GM23338 (cell line): ENCODE measurements at regions not wholly inside any gene's neighbourhood (a gene's known extent, or its start where the extent isn't known, plus 50 kb on each side); places are given as distances from the start of the nearest gene placed in this dataset.

Experiments
- CREB1 ChIP-seq: fragments of 250-450 bp; sonication (Bioruptor Pico); IDR thresholded peaks from 2 replicates; pipeline ENCODE4 v1.5.0; 2020; ENCODE audit warnings: low read depth, mild to moderate bottlenecking, moderate library complexity
- CTCF ChIP-seq, 2 experiments: fragments of 200-600 bp in 1 of 2; sonication (generic) in 1 of 2; conservative IDR thresholded peaks; 2 replicates each; pipeline versions ENCODE4 v1.5.1 to v1.6.1; 2016 to 2017; ENCODE audit warnings: antibody characterized with exemption in 2 of 2, low read depth in 2 of 2, mild to moderate bottlenecking in 2 of 2, moderate library complexity in 1 of 2
- ETS1 ChIP-seq: IDR thresholded peaks from 2 replicates; pipeline ENCODE4 v1.6.1; 2016; ENCODE audit warnings: antibody characterized with exemption
- EZH2phosphoT487 ChIP-seq: fragments of 200-600 bp; sonication (generic); IDR thresholded peaks from one replicate; pipeline ENCODE4 v1.8.1; 2018; ENCODE audit warnings: antibody characterized with exemption; ENCODE audit not compliant: unreplicated experiment
- JUNB ChIP-seq: IDR thresholded peaks from one replicate; pipeline ENCODE4 v1.6.1; 2016; ENCODE audit warnings: antibody characterized with exemption; ENCODE audit not compliant: unreplicated experiment

- no peak for TF ChIP-seq CTCF (conservative IDR thresholded peaks at IDR 0.05; ENCODE audit: low read depth in 2 of 2)
- no peak for TF ChIP-seq EZH2phosphoT487
- no peak for TF ChIP-seq JUNB
- no peak for TF ChIP-seq ETS1
- no peak for TF ChIP-seq CREB1 (CRISPR knock-in tag)
Observed at GRCh38 chrX:45722471-45722870, 521.8 kb upstream of the DIPK2B start.
